ENCODE measurements at regions not wholly inside any gene's neighbourhood (a gene's known extent, or its start where the extent isn't known, plus 50 kb on each side); places are given as distances from the start of the nearest gene placed in this dataset.
"Not testable (repeated sequence)": the region's sequence is repeated elsewhere in the genome, so short reads cannot be mapped to it uniquely, and the experiment has no call there.

DNA sequence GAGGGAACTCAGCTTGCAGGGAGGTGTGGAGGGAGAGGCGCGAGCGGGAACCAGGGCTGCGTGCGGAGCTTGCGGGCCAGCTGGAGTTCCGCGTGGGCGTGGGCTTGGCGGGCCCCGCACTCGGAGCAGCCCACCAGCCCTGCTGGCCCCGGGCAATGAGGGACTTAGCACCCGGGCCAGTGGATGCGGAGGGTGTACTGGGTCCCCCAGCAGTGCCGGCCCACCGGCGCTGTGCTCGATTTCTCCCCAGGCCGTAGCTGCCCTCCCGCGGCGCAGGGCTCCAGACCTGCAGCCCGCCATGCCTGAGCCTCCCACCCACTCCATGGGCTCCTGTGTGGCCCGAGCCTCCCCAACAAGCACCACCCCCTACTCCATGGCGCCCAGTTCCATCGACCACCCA lies 117.5 kb upstream of the TOP1 start:
- H3K27me3 Mint-ChIP-seq; intact Hi-C loops (cut with micrococcal nuclease); H3K4me3 Mint-ChIP-seq; H3K36me3 Mint-ChIP-seq (ENCODE audit: low read depth); H3K27ac Mint-ChIP-seq; H3K4me1 Mint-ChIP-seq (ENCODE audit: low read depth): not testable (repeated sequence)
- H3K9me3 Mint-ChIP-seq, result peaks cover 14% of the 10 kb centered on the region

DNA sequence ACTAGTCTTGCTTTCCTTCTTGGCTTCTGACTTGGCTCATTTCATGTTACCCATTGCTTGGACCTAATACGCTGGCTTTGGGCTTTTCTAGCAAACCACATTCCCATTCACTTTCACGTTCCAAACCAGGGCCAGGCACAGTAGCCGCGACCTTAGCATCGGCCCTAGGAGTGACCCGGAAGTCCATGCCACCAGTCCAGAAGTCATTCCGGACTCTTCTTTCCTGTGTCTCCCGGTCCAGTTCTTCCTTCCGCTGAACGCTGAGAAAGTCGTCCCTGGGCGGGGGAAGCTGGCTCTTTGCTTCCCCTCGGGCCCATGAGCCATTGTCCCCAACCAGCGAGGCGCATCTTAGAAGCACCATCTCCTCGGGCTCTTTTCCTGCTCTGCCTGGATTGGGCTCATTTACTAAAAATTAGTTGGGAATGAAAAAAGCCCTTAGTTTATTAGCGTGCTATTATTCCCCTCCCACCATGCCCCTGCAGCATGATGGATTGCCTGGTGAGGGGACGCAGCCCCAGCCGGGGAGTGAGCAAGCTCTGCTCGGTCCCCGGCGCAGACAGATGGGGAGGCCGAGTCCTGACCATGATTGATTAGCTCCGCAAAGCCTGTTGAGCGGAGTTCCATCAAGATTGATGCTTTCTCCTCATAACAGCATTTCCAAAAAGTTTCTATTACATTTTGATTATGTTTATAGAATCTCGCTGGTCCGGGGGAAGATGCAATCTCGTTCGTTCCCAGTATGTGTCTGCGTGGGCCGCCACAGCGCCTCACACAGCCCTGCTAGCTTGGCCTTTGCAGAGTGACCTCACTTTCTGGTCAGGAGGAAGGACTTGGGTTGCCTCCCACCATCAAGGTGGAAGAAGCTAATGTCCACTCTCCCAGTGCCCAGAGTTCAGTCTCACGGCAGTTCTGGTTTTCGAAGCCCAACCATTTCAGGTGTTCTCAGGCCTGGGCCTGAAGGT lies 115.1 kb upstream of the TOP1 start:
- peaks cover 9% of the 10 kb centered on the region for H3K9me3 Mint-ChIP-seq
- no peak overlapping the region for H3K27ac Mint-ChIP-seq
- no peak overlapping the region for H3K4me3 Mint-ChIP-seq
- H3K27me3 Mint-ChIP-seq, result no peaks in the 10 kb centered on the region
- H3K4me1 Mint-ChIP-seq (ENCODE audit: low read depth), result no peaks in the 10 kb centered on the region
- intact Hi-C loops (cut with micrococcal nuclease), result no loop called here
- H3K36me3 Mint-ChIP-seq (ENCODE audit: low read depth), result no peaks in the 10 kb centered on the region

DNA sequence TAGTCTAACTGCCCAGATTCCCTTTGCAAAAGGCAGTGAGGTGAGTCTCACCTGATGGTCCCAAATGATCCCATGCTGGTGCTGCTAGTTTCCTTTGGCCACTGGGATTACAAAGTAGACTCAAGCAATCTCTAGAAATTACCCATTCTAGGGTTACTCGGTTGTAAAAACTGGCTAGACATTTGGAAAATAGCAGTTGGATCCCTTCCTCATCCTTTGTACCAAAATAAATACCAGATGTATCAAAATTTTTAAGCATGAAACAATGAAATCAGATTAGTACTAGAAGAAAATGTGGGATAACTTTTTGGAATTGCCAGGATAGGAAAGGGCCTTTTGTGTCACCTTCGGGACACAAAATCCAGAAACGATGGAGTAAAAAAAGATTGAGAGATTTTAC lies 112.9 kb upstream of the TOP1 start:
- intact Hi-C loops (cut with micrococcal nuclease), result no loop called here
- H3K27ac Mint-ChIP-seq, result no peak overlapping the region
- no peaks in the 10 kb centered on the region for H3K27me3 Mint-ChIP-seq
- H3K4me1 Mint-ChIP-seq (ENCODE audit: low read depth), result no peaks in the 10 kb centered on the region
- H3K9me3 Mint-ChIP-seq, result peaks cover 6% of the 10 kb centered on the region
- no peak overlapping the region for H3K4me3 Mint-ChIP-seq
- H3K36me3 Mint-ChIP-seq (ENCODE audit: low read depth), result no peaks in the 10 kb centered on the region

DNA sequence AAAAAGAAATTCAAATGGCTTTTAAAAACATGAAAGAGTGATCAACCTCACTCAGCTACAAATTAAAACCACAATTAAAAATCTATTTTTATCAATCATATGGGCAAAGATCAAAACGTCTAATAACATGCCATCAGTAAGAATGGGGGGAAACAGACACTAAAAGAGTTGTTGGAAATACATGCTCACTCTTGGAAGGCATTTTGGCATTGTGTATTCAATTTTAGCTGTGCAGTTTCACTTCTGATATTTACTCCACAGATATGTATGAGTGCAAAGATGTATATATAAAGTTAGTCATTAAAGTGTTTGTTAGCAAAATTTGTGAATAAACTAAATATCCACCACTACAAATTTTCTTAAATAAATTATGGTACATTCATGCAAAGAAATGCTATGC lies 112.3 kb upstream of the TOP1 start:
- H3K27ac Mint-ChIP-seq, result no peak overlapping the region
- H3K4me1 Mint-ChIP-seq (ENCODE audit: low read depth), result no peaks in the 10 kb centered on the region

DNA sequence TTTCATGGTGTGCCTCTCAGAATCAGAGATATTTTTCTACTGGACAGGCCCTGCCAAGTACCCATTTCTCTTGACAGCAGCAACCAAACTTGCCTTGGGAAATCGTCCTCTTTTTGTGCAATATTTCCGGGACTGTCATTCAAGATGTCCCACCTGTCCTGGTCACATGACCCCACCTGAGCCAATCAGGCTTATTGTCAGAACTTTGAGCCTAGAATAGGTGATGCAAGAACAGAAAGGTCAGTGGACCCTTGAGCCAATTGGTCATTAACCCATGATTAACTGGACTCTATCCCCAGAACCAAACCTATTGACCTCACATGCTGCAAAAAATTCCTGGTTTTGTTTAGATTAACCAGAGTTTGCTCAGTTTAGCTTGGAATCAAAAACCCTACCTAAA lies 108.3 kb upstream of the TOP1 start:
- no peak overlapping the region for H3K4me3 Mint-ChIP-seq

More for the DNA sequence above, 112.3 kb upstream of the TOP1 start:
- Mint-ChIP-seq H3K4me3 (no peak overlapping the region), H3K36me3 (ENCODE audit: low read depth) (no peaks in the 10 kb centered on the region), H3K27me3 (no peaks in the 10 kb centered on the region), H3K9me3 (peaks cover 1% of the 10 kb centered on the region)
- intact Hi-C loops (cut with micrococcal nuclease), result no loop called here

DNA sequence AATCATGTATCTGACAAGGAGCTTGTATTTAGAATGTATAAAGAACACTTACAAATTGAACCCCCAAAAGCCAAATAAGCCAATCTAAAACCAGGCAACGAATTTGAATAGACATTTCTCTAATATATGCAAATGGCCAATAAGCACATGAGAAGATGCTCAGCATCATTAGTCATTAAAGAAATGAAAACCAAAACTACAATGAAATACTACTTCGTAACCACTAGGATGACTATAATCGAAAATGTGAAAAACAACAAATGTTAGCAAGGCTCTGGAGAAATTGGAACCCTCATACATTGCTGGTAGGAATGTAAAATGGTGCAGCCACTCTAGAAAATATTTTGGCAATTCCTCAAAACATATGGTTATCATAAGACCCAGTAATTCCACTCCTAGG lies 105.8 kb upstream of the TOP1 start:
- Mint-ChIP-seq H3K27ac (no peak overlapping the region), H3K36me3 (ENCODE audit: low read depth) (no peaks in the 10 kb centered on the region), H3K4me1 (ENCODE audit: low read depth) (peaks cover 6% of the 10 kb centered on the region)

More for the DNA sequence above, 108.3 kb upstream of the TOP1 start:
- no peaks in the 10 kb centered on the region for H3K36me3 Mint-ChIP-seq (ENCODE audit: low read depth)
- H3K27me3 Mint-ChIP-seq, result no peaks in the 10 kb centered on the region
- H3K9me3 Mint-ChIP-seq, result no peaks in the 10 kb centered on the region
- H3K4me1 Mint-ChIP-seq (ENCODE audit: low read depth), result no peaks in the 10 kb centered on the region
- intact Hi-C loops (cut with micrococcal nuclease), result no loop called here
- no peak overlapping the region for H3K27ac Mint-ChIP-seq

DNA sequence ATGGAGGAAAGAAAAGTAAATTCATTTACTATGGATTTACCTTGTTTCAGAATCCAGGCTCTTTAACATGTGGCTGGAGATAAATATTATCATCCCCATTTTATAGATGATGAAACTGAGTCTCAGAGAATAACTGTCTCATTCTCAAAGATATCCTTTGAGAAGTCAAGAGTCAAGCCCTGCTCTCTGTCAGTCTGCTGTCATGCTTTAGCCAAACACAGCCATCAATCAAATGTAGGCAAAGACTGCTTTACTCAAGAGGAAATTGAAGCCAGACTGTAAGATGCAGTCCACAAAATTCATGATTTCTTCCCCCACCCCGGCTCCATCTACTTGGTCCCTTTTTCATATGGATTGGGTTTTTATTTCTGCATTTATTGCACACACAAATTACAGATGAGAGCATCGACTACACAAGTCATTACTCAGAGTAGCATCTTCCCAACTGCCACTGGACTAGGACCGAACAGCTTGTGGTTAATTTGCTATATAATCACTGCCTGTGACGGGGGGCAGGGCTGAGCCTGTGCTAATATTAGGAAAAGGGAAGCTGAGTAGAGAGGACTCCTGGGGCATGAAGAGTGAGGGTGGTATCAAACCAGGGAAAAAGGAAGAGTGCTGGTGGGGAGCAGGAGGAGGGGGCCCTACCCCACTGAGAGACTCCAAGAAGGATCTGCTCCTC lies 102.7 kb upstream of the TOP1 start:
- intact Hi-C loops (cut with micrococcal nuclease), result no loop called here
- no peaks in the 10 kb centered on the region for H3K36me3 Mint-ChIP-seq (ENCODE audit: low read depth)
- no peak overlapping the region for H3K27ac Mint-ChIP-seq
- no peaks in the 10 kb centered on the region for H3K27me3 Mint-ChIP-seq
- H3K9me3 Mint-ChIP-seq, result no peaks in the 10 kb centered on the region
- peaks cover 6% of the 10 kb centered on the region for H3K4me1 Mint-ChIP-seq (ENCODE audit: low read depth)
- H3K4me3 Mint-ChIP-seq, result no peak overlapping the region

More for the DNA sequence above, 105.8 kb upstream of the TOP1 start:
- H3K27me3 Mint-ChIP-seq, result no peaks in the 10 kb centered on the region
- no peaks in the 10 kb centered on the region for H3K9me3 Mint-ChIP-seq
- no peak overlapping the region for H3K4me3 Mint-ChIP-seq
- intact Hi-C loops (cut with micrococcal nuclease), result no loop called here

DNA sequence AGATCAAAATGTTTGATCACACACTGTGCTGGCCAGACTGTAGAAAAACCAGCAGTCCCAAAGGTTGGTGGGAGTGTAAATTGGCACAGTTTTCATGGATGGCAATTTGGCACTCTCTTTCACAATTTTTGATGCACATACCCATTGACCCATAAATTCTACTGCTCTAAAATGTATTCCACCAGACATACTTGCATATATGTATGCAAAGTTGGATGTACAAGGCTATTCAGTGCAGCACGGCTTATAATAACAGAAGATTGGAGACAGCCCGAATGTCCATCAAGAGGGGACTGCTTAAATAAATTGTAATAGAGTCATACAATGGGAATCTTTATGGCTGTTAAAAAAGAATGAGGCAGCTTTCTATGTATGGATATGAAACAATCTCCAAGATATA lies 101.7 kb upstream of the TOP1 start:
- Mint-ChIP-seq H3K27ac (no peak overlapping the region), H3K27me3 (no peaks in the 10 kb centered on the region), H3K36me3 (ENCODE audit: low read depth) (no peaks in the 10 kb centered on the region), H3K4me3 (no peak overlapping the region), H3K9me3 (no peaks in the 10 kb centered on the region), H3K4me1 (ENCODE audit: low read depth) (peaks cover 6% of the 10 kb centered on the region)
- intact Hi-C loops (cut with micrococcal nuclease), result no loop called here

DNA sequence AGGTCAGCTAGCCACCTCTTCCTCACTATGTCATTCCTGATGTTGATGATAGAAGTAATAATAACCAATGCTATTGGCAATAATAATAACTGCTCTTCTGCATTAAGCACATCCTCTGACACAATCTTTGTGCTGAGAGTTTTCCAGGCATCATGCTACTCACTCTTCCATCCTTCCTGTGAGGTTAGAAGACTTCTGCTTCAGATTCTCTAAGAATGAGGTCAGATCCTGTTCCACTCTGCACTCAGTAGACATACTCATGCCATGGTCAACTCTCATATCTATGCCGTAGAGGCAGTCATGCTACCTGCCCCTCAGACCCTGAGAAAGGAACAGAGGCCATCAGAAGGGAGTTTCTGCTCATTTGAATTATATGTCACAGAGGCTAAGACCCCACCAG lies 98.1 kb upstream of the TOP1 start:
- Mint-ChIP-seq H3K36me3 (ENCODE audit: low read depth) (no peaks in the 10 kb centered on the region), H3K9me3 (no peaks in the 10 kb centered on the region), H3K4me1 (ENCODE audit: low read depth) (peaks cover 6% of the 10 kb centered on the region), H3K4me3 (no peak overlapping the region), H3K27ac (no peak overlapping the region), H3K27me3 (no peaks in the 10 kb centered on the region)
- intact Hi-C loops (cut with micrococcal nuclease), result no loop called here

DNA sequence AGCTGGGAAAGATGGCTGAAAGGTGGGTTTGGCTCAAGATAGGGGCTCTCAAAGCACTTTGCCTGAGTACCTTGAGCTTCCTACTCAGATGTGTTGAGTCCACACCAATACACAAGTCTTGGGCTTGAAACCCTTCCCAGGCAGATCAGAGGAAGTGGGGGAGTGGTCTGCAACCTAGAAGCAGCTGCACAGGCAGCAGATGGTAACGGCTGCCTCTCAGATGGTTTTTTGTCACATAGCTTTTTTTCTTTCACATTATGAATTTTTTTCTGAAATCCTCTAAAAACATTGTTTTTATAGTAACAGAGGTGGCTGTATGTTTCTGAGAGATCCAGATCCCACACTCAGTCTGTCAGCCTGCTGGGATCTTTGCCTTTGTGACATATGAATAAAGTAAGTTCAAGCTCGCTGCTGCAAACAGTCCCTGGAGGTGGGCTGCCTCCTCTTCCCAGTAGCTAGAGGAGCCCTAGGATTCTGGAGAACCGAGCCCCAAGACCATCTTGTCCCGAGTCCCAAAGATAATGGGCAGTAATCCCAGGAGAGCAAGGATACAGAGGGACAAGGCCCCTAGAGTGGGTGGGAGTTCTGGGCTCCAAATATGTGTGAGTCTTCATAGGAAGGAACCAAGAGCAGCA lies 97.1 kb upstream of the TOP1 start:
- Mint-ChIP-seq H3K36me3 (ENCODE audit: low read depth) (no peaks in the 10 kb centered on the region), H3K27me3 (no peaks in the 10 kb centered on the region), H3K27ac (no peak overlapping the region), H3K4me3 (no peak overlapping the region), H3K4me1 (ENCODE audit: low read depth) (no peaks in the 10 kb centered on the region), H3K9me3 (no peaks in the 10 kb centered on the region)
- intact Hi-C loops (cut with micrococcal nuclease), result no loop called here

DNA sequence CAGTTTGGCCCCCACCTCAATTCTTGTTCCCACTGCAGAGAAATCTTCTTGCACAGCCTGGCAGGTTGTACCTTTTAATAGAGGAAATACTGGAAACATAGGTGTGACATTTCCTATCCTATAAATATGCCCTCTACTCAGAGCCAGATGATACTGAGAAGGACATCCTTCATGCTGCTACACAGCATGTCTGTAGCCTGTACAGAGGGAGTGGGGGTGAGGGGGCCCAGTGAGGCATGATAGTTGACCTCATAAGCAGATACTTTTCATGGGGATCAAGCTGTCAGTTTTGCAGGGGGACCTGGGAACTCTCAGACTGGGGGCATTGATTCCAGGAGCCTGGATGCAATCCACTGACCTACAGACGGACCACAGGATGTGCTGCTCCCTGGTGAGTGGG lies 96.2 kb upstream of the TOP1 start:
- Mint-ChIP-seq H3K4me3 (no peak overlapping the region), H3K9me3 (no peaks in the 10 kb centered on the region), H3K27ac (no peak overlapping the region), H3K4me1 (ENCODE audit: low read depth) (no peaks in the 10 kb centered on the region), H3K27me3 (no peaks in the 10 kb centered on the region), H3K36me3 (ENCODE audit: low read depth) (no peaks in the 10 kb centered on the region)
- intact Hi-C loops (cut with micrococcal nuclease), result no loop called here

DNA sequence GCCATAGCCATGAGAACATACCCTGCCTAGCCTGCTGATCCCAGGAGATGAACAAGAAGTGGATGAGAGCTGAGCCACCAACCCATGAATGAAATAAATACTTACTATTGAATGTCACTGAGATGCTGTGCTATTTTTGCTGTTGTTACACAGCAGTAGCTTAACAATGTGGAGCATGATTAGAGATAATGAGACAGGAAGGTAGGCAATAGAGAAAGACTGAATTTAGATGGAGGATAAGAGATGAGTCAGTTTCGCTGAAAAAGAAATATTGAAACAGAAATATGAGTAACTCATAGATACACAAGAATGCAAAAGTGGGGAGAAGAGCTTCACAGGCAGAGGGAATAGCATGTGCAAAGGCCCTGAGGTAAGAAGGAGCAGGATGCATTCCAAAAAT lies 94.9 kb upstream of the TOP1 start:
- Mint-ChIP-seq H3K9me3 (no peaks in the 10 kb centered on the region), H3K4me3 (no peak overlapping the region), H3K27me3 (no peaks in the 10 kb centered on the region), H3K36me3 (ENCODE audit: low read depth) (no peaks in the 10 kb centered on the region), H3K4me1 (ENCODE audit: low read depth) (no peaks in the 10 kb centered on the region), H3K27ac (no peak overlapping the region)
- intact Hi-C loops (cut with micrococcal nuclease), result no loop called here

DNA sequence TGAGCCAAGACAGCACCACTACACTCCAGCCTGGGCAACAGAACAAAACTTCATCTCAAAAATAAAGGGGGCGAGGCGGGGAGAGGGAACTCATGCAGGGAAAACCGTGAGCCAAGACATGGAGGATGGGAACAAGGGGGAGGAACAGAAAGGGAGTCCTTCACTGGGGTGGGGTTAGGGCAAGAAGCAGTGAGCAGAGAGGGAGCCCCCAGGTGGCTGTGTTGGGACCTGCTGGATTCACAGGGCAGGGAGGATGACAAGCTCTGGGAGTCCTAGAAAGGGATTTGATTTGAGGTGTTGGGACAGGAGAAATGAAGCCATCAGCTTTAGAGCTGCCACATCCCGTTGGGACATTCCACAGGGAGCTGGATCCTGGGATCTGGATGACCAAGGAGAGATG lies 90.6 kb upstream of the TOP1 start:
- Mint-ChIP-seq H3K27ac (no peak overlapping the region), H3K4me3 (no peak overlapping the region), H3K27me3 (no peaks in the 10 kb centered on the region), H3K36me3 (ENCODE audit: low read depth) (no peaks in the 10 kb centered on the region), H3K9me3 (no peaks in the 10 kb centered on the region), H3K4me1 (ENCODE audit: low read depth) (peaks cover 9% of the 10 kb centered on the region)
- intact Hi-C loops (cut with micrococcal nuclease), result no loop called here

DNA sequence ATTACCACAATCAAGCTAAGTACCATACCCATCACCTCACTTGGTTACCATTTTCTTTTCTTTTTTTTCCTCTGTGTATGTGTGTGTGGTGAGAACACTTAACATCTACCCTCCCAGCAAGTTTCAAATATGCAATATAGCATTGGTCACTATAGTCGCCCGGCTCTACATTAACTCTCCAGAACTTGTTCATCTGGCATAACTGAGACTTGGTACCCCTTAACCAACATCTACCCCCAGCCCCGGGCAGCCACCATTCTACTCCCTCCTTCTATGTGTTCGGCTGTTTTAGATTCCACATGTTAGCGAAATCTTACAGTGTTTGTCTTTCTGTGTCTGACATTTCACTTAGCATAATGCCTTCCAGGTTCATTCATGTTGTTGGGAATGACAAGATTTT lies 89.0 kb upstream of the TOP1 start:
- Mint-ChIP-seq H3K27ac (no peak overlapping the region), H3K4me1 (ENCODE audit: low read depth) (peaks cover 9% of the 10 kb centered on the region), H3K4me3 (no peak overlapping the region), H3K36me3 (ENCODE audit: low read depth) (no peaks in the 10 kb centered on the region), H3K9me3 (no peaks in the 10 kb centered on the region), H3K27me3 (no peaks in the 10 kb centered on the region)
- intact Hi-C loops (cut with micrococcal nuclease), result no loop called here

All from dendritic cell treated with granulocyte-macrophage colony-stimulating factor and Interleukin-4, amounts not matched to agents 40 ng/mL and 50 ng/mL, for 4 days (primary cell).